Adrenal gland (tissue), 9 donors: ENCODE measurements at regions not wholly inside any gene's neighbourhood (a gene's known extent, or its start where the extent isn't known, plus 50 kb on each side); places are given as distances from the start of the nearest gene placed in this dataset.
A peak's percentile ranks its signal among the peaks of the same experiment; 100 is the strongest.

Experiments used
- DNase-seq, 7 donors: peaks; one replicate each; pipeline ENCODE4 v3.0.0-alpha.2; 2019 to 2020
- H3K27ac ChIP-seq, 5 donors: fragments of 200-600 bp; sonication (generic) in 4 of 5; 1 replicate in 3 of 5; 2 replicates in 2 of 5; pipeline versions ENCODE4 v1.5.1 to v1.8.0; 2016 to 2020; ENCODE audit warnings: mild to moderate bottlenecking in 1 of 5
- H3K27me3 ChIP-seq: fragments of 200-600 bp; 2 replicates; pipeline ENCODE4 v1.8.0; 2021
- H3K36me3 ChIP-seq, 2 donors: fragments of 200-600 bp; replicated peaks in 1 of 2; 1 replicate in 1 of 2; 2 replicates in 1 of 2; pipeline versions ENCODE4 v1.5.1 to v1.8.0; 2018 to 2022
- H3K4me1 ChIP-seq, 2 donors: fragments of 200-600 bp; replicated peaks in 1 of 2; 1 replicate in 1 of 2; 2 replicates in 1 of 2; pipeline versions ENCODE4 v1.5.1 to v1.8.0; 2018 to 2021
- H3K4me3 ChIP-seq, 4 donors: fragments of 200-600 bp; sonication (generic) in 3 of 4; one replicate each; pipeline ENCODE4 v1.5.1; 2016 to 2018
- H3K9me3 ChIP-seq, 3 donors: fragments of 200-600 bp; sonication (generic) in 1 of 3; replicated peaks in 1 of 3; 1 replicate in 2 of 3; 2 replicates in 1 of 3; pipeline versions ENCODE4 v1.5.1 to v1.8.0; 2016 to 2021
- CTCF ChIP-seq, 6 experiments: fragments of 450-650 bp in 4 of 6; fragments of 200-600 bp in 2 of 6; sonication (generic) in 1 of 6; IDR thresholded peaks; 1 replicate in 5 of 6; 2 replicates in 1 of 6; pipeline versions ENCODE4 v1.5.1 to v1.8.0; 2016 to 2021; ENCODE audit warnings: antibody characterized with exemption in 6 of 6, mild to moderate bottlenecking in 2 of 6, moderate library complexity in 1 of 6
- POLR2A ChIP-seq, 2 donors: fragments of 450-650 bp; IDR thresholded peaks; one replicate each; pipeline ENCODE4 v1.6.1; 2017; ENCODE audit warnings: antibody characterized with exemption in 2 of 2, mild to moderate bottlenecking in 2 of 2, moderate library complexity in 1 of 2
- WGBS, 4 donors: extraction: QIAGEN DNeasy Blood & Tissue Kit in 2 of 4; methylation state at CpG; one replicate each; pipeline versions ENCODE4 v1.1.5 to v1.1.7; 2013 to 2017; 5-methylcytosine and 5-hydroxymethylcytosine counted together
- intact Hi-C, 2 donors: fragments of 100-400 bp; cut with DNase I; formaldehyde crosslinking; loops; one replicate each; pipeline versions ENCODE4 v1.14.1 to v1.15.0; 2022 to 2023
- donor health status: healthy with polysubstance abuse.
- donor health status: Bipolar disorder and iron deficiency.
- donor health status: DM: yes; HTN: yes; CAD: no.
- donor health status: DM: no; HTN: no; CAD: no.
- donor health status: DM: no; HTN: no; CAD: no.

- Histone ChIP-seq H3K27me3 (no peaks in the 10 kb centered on the region), H3K4me3 (no peak overlapping the region), H3K4me1 (peaks cover 10 to 31% of the 10 kb centered on the region in 2 donors), H3K9me3 (no peaks in the 10 kb centered on the region), H3K36me3 (no peaks in the 10 kb centered on the region), H3K27ac (no peak overlapping the region)
- peak in 4 of 7 donors; percentile 26 to 43 (median 30) for DNase-seq
- TF ChIP-seq CTCF (IDR thresholded peaks at IDR 0.05): no peak
- TF ChIP-seq POLR2A (IDR thresholded peaks at IDR 0.05): no peak
- intact Hi-C loops: no loop called here
Measured at GRCh38 chr5:39517800-39518199, 93.0 kb upstream of the DAB2 start.

GRCh38 chr5:39515881-39516280 lies 91.1 kb upstream of the DAB2 start:
- Histone ChIP-seq H3K9me3 (no peaks in the 10 kb centered on the region), H3K27ac (peak overlapping the region in 2 of 5 donors; percentile 5 to 20), H3K4me3 (no peak overlapping the region), H3K27me3 (no peaks in the 10 kb centered on the region), H3K4me1 (peaks cover 10 to 31% of the 10 kb centered on the region in 2 donors), H3K36me3 (no peaks in the 10 kb centered on the region)
- TF ChIP-seq POLR2A (IDR thresholded peaks at IDR 0.05) (no peak), CTCF (IDR thresholded peaks at IDR 0.05) (no peak)
- intact Hi-C loops: no loop called here
- 79 to 87% (median 84%) methylated on average over 4 of the region's 4 CpGs for WGBS, 4 donors
- no peak for DNase-seq

- H3K27ac ChIP-seq: peak overlapping the region in 1 of 5 donors; percentile 27
- no peak overlapping the region for H3K4me3 ChIP-seq
- no peaks in the 10 kb centered on the region for H3K27me3 ChIP-seq
- TF ChIP-seq CTCF (IDR thresholded peaks at IDR 0.05): no peak
- TF ChIP-seq POLR2A (IDR thresholded peaks at IDR 0.05): no peak
- H3K4me1 ChIP-seq: peaks cover 5 to 7% of the 10 kb centered on the region in 2 donors
- WGBS, 4 donors: 34 to 50% (median 49%) methylated on average over 1 of the region's 1 CpG
- intact Hi-C loops: no loop called here
- H3K36me3 ChIP-seq: no peaks in the 10 kb centered on the region
- no peaks in the 10 kb centered on the region for H3K9me3 ChIP-seq
- DNase-seq: peak in 5 of 7 donors; percentile 27 to 44 (median 43)
Measured at GRCh38 chr5:39513236-39513635, 88.5 kb upstream of the DAB2 start.

GRCh38 chr5:39506211-39506610 lies 81.4 kb upstream of the DAB2 start:
- WGBS, 4 donors: 84 to 96% (median 92%) methylated on average over 5 of the region's 5 CpGs
- TF ChIP-seq CTCF (IDR thresholded peaks at IDR 0.05) (no peak), POLR2A (IDR thresholded peaks at IDR 0.05) (no peak)
- Histone ChIP-seq H3K36me3 (no peaks in the 10 kb centered on the region), H3K4me3 (no peak overlapping the region), H3K9me3 (no peaks in the 10 kb centered on the region), H3K27ac (no peak overlapping the region), H3K27me3 (no peaks in the 10 kb centered on the region), H3K4me1 (peaks cover 10 to 25% of the 10 kb centered on the region in 2 donors)
- intact Hi-C loops: no loop called here
- DNase-seq: no peak
